GM12892 (cell line): ENCODE measurements at regions not wholly inside any gene's neighbourhood (a gene's known extent, or its start where the extent isn't known, plus 50 kb on each side); places are given as distances from the start of the nearest gene placed in this dataset.
"Not testable (repeated sequence)": the region's sequence is repeated elsewhere in the genome, so short reads cannot be mapped to it uniquely, and the experiment has no call there.

Source experiments
- POLR2A ChIP-seq: IDR thresholded peaks from 2 replicates; pipeline ENCODE4 v1.6.1; 2011; ENCODE audit warnings: low read depth, low read length, control low read depth
- POLR2AphosphoS5 ChIP-seq: IDR thresholded peaks from 2 replicates; pipeline ENCODE4 v1.6.1; 2011; ENCODE audit warnings: low read depth, low read length, control low read depth
- TAF1 ChIP-seq: IDR thresholded peaks from 2 replicates; pipeline ENCODE4 v1.6.1; 2011; ENCODE audit warnings: low read depth, mild to moderate bottlenecking, control low read depth, low read length, borderline replicate concordance

DNA sequence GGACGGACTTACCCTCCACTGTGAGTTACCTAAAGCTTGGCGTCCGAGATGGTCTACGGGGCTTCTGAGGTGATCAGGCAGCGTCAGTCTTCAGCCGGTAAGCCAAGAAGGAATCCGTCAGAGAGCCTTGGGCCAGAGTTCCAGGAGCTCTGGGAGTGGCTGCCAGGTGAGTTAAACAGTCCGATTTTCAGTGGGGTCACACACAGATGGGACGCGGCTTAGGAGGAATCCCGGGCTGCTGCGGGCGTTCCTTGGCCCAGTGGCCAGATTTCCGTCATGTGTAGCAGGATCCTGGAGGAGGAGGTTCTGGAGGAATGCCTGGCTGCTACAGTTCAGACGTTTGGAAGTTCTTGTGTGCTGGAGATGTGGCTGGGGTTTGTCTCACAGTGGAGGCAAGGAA is 700.7 kb upstream of the NEGR1 start:
- not testable (repeated sequence) for TF ChIP-seq POLR2A, POLR2AphosphoS5, TAF1
